Coronary artery (tissue), 2 donors: ENCODE measurements at regions not wholly inside any gene's neighbourhood (a gene's known extent, or its start where the extent isn't known, plus 50 kb on each side); places are given as distances from the start of the nearest gene placed in this dataset.
A peak's percentile ranks its signal among the peaks of the same experiment; 100 is the strongest.
"Not testable (repeated sequence)": the region's sequence is repeated elsewhere in the genome, so short reads cannot be mapped to it uniquely, and the experiment has no call there.

Source experiments
- DNase-seq: peaks from one replicate; pipeline ENCODE4 v3.0.0-alpha.2; 2017; ENCODE audit warnings: low spot score
- H3K27ac ChIP-seq, 2 donors: fragments of 200-600 bp; sonication (generic); one replicate each; pipeline ENCODE4 v1.5.1; 2016 to 2019
- H3K4me3 ChIP-seq: fragments of 200-600 bp; sonication (generic); 2 replicates; pipeline ENCODE4 v1.5.1; 2016; ENCODE audit warnings: mild to moderate bottlenecking, moderate library complexity
- CTCF ChIP-seq: fragments of 200-600 bp; sonication (generic); IDR thresholded peaks from one replicate; pipeline ENCODE4 v1.5.1; 2019; ENCODE audit warnings: antibody characterized with exemption

GRCh38 chr10:30534465-30535144 lies 94.9 kb downstream of the LYZL2 start:
- H3K27ac ChIP-seq: no peak overlapping the region

GRCh38 chr10:30531751-30532530 lies 97.6 kb downstream of the LYZL2 start:
- TF ChIP-seq CTCF: no peak
- DNase-seq: no peak
- peak overlapping the region in 1 of 2 donors; percentile 23 for H3K27ac ChIP-seq

More at GRCh38 chr10:30534465-30535144, 94.9 kb downstream of the LYZL2 start:
- TF ChIP-seq CTCF: peak; percentile 77
- DNase-seq: no peak
- no peak overlapping the region for H3K4me3 ChIP-seq

GRCh38 chr10:30529373-30529998 lies 95.5 kb downstream of the MAP3K8 start:
- TF ChIP-seq CTCF: no peak
- peak overlapping the region; percentile 19 for H3K4me3 ChIP-seq
- peak; percentile 80 for DNase-seq
- peak overlapping the region in 1 of 2 donors; percentile 72 for H3K27ac ChIP-seq

More at GRCh38 chr10:30531751-30532530, 97.6 kb downstream of the LYZL2 start:
- H3K4me3 ChIP-seq: no peak overlapping the region

GRCh38 chr10:30528429-30528786 lies 94.4 kb downstream of the MAP3K8 start:
- no peak for TF ChIP-seq CTCF
- no peak for DNase-seq
- no peak overlapping the region for H3K27ac ChIP-seq

GRCh38 chr10:30527623-30528428 lies 93.8 kb downstream of the MAP3K8 start:
- Histone ChIP-seq H3K4me3 (no peak overlapping the region), H3K27ac (no peak overlapping the region)
- no peak for DNase-seq
- no peak for TF ChIP-seq CTCF

More at GRCh38 chr10:30528429-30528786, 94.4 kb downstream of the MAP3K8 start:
- no peak overlapping the region for H3K4me3 ChIP-seq

- not testable (repeated sequence) for DNase-seq, H3K27ac ChIP-seq, H3K4me3 ChIP-seq
These were observed 88.7 kb downstream of the MAP3K8 start for GRCh38 chr10:30522661-30523078.

- DNase-seq: no peak
- no peak overlapping the region for H3K27ac ChIP-seq
- no peak overlapping the region for H3K4me3 ChIP-seq
- TF ChIP-seq CTCF: no peak
These were observed 84.9 kb downstream of the MAP3K8 start for GRCh38 chr10:30518907-30519306.
